Fibroblast of pulmonary artery (primary cell): ENCODE measurements at regions not wholly inside any gene's neighbourhood (a gene's known extent, or its start where the extent isn't known, plus 50 kb on each side); places are given as distances from the start of the nearest gene placed in this dataset.

Experiments used
- DNase-seq: peaks from one replicate; pipeline ENCODE4 v3.0.0-alpha.2; 2010; ENCODE audit warnings: low read depth
- H3K4me3 ChIP-seq: replicated peaks from 2 replicates; pipeline ENCODE4 v1.5.1; 2011; ENCODE audit warnings: low read depth, mild to moderate bottlenecking, control low read depth, low read length, moderate library complexity
- TF ChIP-seq, protein P1 (sequence below): IDR thresholded peaks from 2 replicates; pipeline ENCODE4 v1.5.1; 2011; ENCODE audit warnings: mild to moderate bottlenecking, control low read depth, low read length, inconsistent platforms; ENCODE audit errors: missing control alignments

GRCh38 chr9:18163146-18163545 is 310.8 kb upstream of the ADAMTSL1 start:
- DNase-seq: no peak
- H3K4me3 ChIP-seq: no peak overlapping the region
- TF ChIP-seq, protein P1, sequence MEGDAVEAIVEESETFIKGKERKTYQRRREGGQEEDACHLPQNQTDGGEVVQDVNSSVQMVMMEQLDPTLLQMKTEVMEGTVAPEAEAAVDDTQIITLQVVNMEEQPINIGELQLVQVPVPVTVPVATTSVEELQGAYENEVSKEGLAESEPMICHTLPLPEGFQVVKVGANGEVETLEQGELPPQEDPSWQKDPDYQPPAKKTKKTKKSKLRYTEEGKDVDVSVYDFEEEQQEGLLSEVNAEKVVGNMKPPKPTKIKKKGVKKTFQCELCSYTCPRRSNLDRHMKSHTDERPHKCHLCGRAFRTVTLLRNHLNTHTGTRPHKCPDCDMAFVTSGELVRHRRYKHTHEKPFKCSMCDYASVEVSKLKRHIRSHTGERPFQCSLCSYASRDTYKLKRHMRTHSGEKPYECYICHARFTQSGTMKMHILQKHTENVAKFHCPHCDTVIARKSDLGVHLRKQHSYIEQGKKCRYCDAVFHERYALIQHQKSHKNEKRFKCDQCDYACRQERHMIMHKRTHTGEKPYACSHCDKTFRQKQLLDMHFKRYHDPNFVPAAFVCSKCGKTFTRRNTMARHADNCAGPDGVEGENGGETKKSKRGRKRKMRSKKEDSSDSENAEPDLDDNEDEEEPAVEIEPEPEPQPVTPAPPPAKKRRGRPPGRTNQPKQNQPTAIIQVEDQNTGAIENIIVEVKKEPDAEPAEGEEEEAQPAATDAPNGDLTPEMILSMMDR: no peak

DNA sequence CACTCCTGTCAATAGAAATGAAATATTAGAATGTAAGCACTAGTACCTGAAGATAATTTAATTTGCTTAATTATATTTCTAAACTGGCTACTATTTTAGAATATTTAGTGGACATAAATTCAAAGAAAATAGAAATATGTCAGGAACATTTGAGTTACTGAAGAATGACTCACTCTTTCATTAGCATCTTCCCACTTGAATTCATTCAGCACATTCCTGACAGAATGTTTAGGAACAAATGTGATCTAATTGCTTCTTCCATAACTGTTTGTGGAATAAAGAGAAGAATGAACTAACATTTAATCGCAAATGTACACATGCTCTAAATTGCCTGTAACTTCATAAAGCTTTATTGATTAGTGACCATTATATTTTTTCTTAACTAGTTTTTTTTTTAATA is 306.2 kb upstream of the ADAMTSL1 start:
- no peak for DNase-seq
- H3K4me3 ChIP-seq: no peak overlapping the region
- TF ChIP-seq, protein P1: no peak

- TF ChIP-seq, protein P1: no peak
- H3K4me3 ChIP-seq: no peak overlapping the region
- no peak for DNase-seq
These were observed 300.0 kb upstream of the ADAMTSL1 start for GRCh38 chr9:18173923-18174322.

DNA sequence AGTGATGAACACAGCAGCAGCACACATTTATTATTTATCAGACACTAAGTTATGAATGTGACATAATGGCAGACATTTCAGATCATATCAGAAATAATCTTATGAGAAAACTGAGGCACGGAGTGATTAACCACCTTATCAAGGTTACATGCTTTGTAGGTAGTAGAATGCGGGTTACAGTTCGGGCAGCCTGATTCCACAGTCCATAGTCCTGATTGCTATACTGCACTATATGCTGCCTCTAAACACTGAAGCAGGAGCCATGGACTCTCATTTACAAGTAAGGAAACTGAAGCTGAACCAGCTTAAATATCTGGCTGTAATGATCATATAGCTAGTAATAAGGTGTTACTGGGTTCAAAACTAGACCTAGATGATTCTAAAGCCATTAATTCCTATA is 291.3 kb upstream of the ADAMTSL1 start:
- no peak for DNase-seq
- TF ChIP-seq, protein P1: no peak

DNA sequence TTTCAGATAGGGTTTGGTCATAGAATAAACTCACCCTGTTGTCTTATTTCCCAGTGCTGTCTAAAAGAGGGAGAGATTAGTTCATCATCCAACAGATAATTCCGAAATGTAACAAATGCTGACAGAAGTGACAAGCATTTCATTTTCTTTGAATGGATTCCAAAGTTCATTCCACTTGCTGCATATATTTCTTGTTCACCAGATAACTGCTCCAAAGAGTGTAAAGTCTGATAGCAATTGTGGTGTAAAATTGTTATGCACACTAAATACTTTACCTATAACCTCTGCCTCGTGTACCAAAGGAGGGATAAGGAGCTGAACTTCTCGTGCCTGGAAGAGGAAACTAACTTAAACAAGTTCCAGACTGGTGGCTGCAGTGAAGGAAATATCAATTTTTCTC is 290.0 kb upstream of the ADAMTSL1 start:
- TF ChIP-seq, protein P1: no peak
- H3K4me3 ChIP-seq: no peak overlapping the region
- DNase-seq: no peak

More for the DNA sequence above, 291.3 kb upstream of the ADAMTSL1 start:
- no peak overlapping the region for H3K4me3 ChIP-seq

DNA sequence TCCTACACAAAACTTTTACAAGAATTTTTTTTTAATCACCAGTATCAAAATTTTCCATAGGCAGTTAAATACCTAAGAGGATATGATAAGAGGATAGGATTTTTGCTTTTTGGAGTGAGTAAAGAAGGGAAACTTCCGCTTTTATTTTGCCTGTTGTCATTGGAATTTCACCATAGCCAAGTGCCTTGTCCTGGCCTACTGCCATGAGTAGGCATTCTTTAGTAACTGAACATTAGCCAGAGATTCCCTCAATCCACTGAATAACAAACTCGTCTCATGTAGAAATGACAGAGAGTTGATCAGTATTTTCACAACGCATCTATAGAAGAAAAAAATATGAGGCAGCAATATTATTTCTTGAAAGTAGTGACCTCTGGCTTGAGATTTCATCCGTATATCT is 289.6 kb upstream of the ADAMTSL1 start:
- no peak overlapping the region for H3K4me3 ChIP-seq
- TF ChIP-seq, protein P1: no peak
- peak; percentile 36 for DNase-seq

DNA sequence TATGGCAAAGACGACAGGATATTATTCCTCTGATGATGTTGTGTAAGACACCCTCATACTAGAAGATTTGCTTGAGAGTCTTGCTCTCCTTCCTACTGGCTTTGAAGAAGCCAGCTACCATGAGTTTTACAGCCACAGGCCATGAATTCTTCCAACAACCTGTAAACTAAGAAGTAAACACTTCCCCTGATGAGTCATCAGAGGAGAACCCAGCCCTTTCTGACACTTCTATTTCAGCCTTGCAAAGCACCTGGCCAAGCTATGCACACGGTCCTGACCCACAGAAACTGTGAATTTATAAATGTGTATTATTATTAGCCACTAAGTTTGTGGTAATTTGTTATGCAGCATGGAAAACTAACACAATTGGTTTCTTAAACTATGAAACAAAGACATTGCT is 288.8 kb upstream of the ADAMTSL1 start:
- TF ChIP-seq, protein P1: no peak
- no peak overlapping the region for H3K4me3 ChIP-seq
- DNase-seq: no peak
